Pulmonary artery endothelial cell (primary cell): ENCODE measurements at regions not wholly inside any gene's neighbourhood (a gene's known extent, or its start where the extent isn't known, plus 50 kb on each side); places are given as distances from the start of the nearest gene placed in this dataset.
"Not testable (repeated sequence)": the region's sequence is repeated elsewhere in the genome, so short reads cannot be mapped to it uniquely, and the experiment has no call there.

ENCODE experiments used
- DNase-seq: peaks from one replicate; pipeline ENCODE4 v3.0.0-alpha.2; 2011; ENCODE audit warnings: low read depth, low spot score

DNA sequence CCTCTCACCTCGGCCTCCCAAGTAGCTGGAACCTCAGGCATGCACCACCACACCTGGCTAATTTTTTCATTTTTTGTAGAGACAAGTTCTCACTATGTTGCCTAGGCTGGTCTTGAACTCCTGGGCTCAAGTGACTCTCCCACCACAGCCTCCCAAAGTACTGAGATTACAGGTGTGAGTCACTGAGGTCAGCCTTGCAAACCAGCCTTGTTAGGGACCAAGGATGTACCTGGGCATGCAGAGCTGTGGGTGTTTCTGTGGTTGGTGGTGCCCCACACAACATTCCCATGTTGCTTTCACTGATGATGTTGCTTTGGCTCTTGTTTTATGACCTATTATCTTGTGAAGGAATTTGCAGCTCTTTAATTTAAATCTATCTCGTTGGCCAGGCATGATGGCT lies 54.8 kb downstream of the OTUD1 start:
- DNase-seq, result no peak

DNA sequence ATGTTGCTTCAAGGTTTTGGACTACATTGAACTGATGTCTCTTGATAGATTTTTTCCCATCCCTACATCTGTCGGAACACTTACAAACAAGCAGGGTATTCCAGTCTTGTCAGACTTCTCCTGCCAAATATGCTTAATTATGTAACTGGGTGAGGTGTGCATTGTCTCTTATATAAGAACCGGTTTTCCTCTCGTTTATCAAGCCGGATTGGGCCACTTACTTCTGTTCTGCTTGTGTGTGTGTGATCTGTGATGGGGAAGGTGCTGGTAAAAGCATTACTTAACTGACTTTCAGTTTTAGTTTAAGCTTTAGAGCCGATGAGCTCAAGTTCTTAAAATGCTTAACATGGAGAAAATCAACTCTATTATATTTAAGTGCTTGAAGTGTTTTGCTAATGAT lies 57.9 kb downstream of the OTUD1 start:
- DNase-seq, result no peak

DNA sequence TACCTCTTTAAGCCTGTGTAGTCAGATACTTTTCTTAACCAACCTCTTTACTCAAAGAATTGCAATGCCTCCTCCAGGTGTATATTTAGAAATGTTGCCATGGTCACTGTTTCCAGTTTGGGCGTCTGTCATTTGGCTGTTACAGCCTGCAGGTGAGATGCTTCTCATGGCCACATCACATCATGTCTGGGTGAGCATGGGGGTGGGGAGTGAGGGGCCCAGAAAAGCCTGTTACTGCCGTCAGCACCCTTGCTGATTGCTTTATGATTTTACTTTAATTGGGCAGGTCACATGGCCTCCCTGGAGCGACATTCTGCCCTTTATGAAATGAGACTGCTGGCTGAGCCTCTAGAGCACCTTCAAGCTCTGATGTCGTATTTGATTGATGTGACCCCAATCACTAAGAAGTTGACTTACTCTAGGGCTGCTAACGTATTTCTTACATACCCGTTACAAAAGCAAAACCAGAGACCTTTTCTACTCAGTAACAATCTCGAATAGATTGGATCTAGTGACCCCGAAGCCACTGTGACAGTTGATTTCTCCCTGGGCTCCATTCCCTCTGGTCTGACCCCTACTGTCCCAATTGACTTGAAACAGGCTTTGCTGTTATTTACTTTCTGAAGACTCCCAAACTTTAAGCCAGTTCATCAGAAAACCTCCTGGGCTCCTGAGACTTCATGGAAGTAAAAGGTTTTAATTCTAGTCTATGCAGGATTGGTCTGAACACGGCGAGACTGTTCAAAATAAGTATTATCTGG lies 60.7 kb downstream of the OTUD1 start:
- DNase-seq, result no peak

DNA sequence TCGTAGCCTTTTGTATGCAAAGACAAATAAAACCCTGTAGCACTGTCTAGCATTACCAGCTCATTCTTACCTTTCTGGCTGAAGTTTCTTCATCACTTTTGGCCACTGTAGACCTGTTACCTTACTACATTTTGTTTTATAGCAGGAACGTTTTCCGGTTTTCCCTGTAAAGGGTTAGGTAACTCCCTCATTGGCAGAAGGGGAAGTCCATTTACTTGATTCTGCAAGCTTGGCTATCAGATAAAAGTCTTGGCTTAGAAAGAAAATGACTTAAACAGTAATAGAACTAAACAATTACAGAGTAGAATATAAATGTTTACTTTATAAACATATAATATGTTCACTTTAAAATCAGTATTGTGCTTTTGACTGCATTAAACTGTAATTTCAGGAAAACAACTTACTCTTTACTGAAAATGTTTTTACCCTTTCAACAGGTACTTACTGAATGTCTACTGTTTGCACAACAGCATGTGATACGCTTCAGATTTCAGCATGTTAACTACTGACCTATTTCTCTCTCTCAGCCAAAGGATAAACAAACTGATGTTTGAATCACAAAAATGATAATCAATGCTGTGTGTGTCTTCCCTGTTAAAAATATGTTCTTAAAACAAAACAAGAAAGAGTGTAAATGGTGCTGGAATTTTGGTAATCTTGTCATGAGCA lies 67.1 kb downstream of the OTUD1 start:
- no peak for DNase-seq

DNA sequence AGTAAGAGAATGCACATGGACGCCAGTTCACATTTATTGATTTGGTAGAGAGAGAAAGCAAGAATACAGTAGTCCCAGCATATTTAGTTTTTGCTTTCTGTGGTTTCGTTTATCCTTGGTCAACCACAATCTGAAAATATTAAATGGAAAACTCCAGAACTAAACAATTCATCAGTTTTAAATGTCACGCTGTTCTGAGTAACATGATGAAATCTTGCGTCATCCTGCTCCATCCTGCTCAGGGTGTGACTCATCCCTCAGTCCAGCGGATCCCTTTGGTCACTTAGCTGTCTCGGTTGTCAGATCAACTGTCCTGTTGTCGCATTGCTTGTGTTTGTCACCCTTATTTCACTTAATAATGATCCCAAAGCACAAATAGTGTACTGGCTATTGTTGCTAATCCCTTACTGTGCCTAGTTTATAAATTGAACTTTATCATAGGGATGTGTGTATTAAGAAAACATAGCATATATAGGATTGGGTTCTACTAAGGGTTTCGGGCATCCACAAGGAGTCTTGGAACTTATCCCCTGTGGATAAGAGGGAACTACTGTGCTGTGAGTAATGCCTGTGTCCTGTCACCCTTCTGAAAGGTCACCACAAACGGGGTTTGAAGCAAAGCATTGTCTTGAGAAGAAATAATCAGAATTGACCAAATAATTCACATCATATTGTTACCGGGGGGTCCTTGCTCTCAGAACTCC lies 73.6 kb downstream of the OTUD1 start:
- no peak for DNase-seq

DNA sequence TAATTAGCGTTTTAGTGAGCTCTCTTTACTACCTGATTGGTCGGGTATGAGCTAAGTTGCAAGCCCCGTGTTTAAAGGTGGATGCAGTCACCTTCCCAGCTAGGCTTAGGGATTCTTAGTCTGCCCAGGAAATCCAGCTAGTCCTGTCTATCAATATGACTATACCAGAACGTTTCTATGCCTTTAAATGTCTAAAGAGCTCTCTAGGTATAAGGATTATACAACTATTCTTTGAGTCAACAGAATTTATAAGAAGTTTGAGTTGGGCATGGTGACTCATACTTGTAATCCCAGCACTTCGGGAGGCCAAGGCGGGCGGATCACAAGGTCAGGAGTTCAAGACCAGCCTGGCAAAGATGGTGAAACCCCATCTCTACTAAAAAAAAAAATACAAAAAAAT lies 74.7 kb downstream of the OTUD1 start:
- DNase-seq, result not testable (repeated sequence)

DNA sequence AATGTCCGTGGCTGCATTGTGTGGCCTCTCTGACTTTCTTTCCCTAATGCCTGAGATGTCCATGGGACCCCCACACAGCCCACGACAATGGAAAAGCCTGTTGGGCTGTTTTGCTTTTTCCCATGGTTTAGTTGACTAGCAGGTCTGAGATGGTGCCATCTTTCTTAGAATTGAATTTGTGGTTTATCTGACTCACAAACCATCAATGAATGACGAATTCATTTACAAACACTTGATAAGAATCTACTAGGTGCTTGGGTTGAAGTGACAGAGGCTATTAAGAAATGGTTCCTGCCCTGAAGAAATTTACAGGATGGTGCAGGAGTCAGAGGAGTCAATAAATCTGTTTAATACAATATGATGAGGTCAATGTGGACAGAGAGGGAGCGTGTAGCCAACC lies 75.4 kb downstream of the OTUD1 start:
- no peak for DNase-seq

DNA sequence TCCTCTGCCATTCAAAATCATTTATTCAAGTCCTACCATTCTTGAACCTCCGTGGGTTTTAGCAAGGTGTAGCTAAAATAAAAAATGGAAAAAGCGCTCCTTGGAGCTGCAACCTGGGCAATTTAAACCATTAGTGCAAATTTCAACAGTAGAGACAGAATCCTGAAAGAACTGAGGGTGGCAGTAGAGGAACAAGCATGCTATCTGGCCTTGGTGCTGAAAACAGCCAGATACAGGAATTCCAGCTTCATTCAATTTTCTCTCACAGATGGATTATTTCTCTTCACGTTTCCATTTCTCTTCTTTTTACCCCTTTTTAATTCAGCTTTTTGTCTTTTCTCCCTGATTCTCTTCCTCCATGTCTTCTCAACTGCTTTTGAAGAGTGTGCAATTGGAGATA lies 77.7 kb downstream of the OTUD1 start:
- DNase-seq, result no peak

DNA sequence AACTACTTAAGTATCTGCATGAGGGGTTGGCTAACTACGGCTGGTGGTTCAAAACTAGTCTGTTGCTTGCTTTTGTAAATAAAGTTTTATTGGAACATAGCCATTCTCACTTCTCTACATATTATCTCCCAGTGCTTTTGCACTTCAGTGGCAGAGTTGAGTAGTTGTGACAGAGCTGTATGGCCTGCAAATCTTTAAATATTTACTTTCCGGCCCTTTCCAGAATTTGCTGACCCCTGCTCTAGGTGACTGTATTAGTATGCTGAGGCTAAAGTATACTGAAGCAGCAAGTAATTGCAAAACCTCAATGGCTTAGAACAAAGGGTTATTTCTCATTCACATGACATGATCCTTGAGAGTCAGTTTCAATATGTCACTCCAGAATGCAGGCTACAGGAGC lies 78.3 kb downstream of the OTUD1 start:
- no peak for DNase-seq

DNA sequence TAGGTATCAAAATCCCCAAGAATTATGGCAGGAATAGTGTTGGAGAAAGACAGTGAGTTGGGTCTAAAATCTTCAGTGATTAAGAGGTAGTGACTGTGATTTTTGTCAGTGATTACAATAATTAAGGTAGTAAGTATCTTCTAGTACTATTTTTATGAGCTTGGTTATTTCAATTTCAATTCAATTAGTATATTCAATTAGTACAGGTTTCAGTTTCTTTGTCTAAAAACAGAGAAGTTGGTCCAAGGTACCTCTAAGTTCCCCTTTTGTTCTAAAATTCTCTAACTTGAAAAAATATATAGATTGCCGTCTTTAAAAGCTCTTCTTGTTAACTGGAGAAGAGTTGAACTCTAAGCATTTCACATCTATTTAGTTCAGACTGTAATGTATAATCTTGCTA lies 82.9 kb downstream of the OTUD1 start:
- DNase-seq, result no peak

DNA sequence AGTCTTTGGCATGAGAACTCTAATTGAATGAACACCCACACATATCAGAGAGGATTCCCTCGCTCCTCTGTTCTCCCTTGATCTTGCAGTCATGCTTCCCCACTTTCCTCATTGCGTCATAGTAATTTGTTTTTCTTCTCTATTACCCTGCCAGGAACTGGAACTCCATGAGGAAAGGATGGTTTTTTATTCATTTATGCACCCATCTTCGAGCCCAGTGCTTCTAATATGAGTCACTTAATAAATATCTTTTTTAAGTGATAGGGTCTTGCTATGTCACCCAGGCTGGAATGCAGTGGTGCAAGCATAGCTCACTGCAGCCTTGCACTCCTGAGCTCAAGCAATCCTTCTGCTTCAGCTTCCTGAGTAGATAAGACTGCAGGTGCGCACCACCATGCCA lies 83.5 kb downstream of the OTUD1 start:
- DNase-seq, result no peak

DNA sequence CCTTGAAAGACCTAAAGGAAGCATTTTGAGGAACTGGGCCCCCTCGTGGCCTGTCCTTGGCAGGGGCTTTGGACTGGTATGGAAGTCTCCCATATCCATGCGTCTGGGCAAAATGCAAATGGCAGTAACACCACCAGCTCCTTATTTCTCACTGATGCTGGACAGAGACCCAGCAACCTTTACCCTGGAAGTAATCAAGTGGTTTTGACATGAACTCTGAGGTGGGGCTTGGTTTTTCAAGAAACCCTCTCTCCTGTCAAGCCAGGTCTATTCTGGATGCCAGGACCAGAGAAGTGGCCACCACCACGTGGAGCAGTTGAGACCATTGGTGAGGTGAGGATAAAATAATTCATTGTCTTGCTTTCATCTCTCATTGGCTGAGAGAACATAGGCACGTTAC lies 84.4 kb downstream of the OTUD1 start:
- no peak for DNase-seq

DNA sequence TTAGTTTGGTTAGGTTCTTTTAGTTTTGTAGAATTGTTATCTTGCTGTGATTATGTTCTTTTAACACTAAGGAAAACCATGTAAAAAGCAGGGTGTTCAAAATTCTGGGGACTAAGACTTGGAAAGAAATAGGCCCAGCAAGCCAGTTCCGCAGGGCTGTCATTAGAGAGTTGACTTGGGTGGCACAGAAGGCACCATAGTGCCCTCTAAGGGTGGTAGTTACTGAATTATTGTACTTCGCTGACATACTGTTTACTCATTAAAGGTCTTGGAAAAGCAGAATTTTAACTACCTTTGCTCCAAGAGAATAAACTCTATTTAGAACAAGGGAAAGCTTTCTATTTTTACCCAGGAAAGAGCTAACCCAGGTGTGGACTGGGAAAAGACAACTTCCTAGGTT lies 86.5 kb downstream of the OTUD1 start:
- no peak for DNase-seq

DNA sequence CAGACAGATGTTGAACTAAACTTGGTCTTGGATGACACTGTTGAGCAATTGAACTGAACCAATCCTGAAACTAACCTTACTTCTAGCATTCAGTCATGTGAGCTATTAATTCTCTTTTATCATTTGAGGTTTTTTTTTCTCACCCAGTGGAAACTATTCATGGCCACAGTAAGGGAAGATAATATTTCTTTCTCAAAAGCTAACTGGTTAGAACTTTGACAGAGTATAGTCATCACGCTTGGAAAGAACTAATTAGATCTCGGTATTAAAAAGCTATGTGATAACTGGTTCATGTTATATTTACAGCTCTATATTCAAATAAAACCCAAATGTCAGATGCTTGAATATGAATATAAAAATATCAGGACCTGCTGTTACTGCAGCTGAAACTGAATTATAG lies 89.5 kb downstream of the OTUD1 start:
- DNase-seq, result no peak

DNA sequence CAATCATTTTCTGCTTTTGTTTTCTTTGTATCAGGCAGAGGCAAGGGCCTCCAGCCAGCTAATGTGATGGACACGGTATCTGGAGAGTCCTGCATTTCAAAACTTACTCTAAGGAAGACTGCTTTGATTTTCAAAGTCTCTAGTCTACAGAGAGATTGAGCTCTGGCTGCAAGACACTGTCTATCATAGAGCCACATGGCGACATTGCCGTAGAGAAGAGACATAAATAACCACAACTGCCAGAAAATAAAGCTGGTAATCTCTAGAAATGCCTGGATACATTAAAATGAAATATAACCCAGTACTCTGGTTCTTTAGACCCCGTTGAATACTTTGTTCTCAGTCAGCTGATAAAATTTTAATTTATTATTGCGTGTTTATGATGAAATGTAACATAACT lies 90.8 kb downstream of the OTUD1 start:
- DNase-seq, result no peak

DNA sequence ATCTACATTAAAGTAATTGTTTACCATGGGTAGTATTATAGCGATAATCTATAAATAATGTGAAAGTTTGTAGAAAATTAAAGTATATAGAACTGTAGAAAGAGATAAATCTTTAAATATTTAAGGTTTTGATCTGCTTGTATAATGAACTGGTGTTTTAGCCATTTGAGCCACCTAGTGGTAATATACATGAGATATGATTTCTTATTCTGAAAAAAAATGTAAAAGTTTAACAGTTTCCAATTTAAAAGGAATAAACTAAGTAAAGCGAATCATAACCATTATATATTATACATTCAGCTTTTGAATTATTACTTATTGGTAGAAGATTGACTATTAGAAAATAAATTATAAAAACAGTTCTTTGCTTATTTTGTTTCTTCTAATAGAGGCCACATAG lies 91.2 kb downstream of the OTUD1 start:
- no peak for DNase-seq

DNA sequence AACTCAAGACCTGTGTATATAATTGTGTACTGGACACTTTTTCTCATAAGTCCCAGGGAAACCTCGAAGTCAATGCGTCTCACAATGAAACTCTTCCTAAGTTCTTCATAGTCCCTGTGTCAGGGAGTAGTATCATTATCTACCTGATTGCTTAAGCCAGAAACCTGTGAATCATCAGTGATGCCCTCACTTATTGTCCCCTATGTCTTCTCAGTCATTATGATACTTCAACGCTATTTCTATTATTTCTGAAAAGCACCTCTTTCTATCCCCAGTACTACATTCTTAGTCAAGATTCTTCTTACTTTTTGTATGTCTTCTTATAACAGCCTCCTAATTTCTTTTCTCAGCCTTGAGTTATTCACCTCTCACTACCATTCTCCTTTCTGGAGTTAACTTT lies 94.3 kb downstream of the OTUD1 start:
- DNase-seq, result no peak

DNA sequence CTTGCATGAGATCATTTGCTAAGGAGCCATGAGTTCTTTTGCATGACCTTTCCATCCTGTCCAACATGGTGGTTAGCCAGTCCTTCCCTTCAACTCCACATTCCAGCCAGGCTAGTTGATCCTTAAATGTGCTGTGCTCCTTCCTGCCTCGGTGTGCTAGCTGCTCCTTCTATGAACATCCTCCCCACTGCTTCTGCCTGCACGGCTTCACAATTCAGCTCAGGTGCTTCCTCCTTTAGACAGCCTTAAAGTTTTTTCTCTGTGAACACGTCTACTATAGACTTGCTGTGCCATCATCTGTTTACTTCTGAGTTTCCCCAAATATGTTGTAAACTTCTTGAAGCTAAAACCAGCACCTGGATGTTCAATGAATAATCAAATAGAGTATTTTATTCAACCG lies 95.5 kb downstream of the OTUD1 start:
- DNase-seq, result no peak

DNA sequence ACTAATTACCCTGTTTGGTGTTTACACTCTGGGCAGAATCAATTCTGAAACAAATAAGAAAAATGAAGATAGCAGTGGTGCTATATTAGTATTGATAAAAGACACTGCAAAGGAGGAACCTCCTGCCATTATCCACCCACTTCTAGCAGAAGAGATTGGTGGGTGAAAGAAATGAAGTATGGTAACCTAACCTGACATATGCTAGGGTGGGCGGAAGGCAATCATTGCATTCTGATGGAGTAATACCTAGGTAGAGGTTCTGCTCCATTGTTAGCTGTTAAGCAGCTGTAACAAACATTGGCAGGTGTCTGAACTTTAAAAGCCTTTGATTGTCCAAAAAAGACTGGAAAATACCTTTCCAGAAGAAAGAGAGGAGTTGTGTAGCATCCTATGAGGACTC lies 95.9 kb downstream of the OTUD1 start:
- no peak for DNase-seq

DNA sequence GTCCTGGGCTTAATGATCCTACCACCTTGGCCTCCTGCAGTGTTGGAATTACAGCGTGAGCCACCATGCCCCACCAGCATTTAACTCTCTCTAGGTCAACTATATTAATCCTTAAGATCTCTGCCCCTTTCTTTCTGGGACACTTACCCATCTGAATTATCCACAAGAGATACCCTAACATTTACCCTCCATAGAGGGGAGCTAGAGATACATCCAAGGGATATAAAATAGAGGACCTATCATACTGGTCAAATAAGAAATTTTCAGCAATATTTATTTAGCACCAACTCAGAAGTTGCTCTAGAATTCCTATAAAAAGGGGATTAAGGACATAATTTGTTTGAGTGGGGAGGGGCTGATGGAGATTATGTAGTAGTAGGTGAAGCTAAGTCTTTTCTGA lies 96.5 kb downstream of the OTUD1 start:
- DNase-seq, result no peak

DNA sequence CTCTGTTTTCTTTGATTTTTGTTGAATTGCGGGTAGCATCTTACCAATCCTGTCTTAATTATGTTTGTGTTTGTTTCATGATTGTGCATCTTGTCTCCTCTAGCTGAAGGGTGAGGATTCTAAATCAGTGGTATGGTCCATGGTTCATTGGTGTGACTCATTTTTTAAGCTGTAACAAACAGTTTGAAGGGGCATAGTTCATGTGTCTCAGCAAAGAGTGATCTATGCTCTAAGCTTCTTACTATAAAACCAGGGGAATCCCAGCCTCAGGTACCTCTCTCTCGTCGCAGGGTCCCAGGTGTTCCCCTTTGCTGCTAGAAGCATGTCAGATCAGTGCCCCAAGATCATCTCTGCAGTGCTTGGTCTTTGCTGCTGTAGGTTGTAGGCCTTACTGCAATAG lies 100.1 kb downstream of the OTUD1 start:
- DNase-seq, result no peak

DNA sequence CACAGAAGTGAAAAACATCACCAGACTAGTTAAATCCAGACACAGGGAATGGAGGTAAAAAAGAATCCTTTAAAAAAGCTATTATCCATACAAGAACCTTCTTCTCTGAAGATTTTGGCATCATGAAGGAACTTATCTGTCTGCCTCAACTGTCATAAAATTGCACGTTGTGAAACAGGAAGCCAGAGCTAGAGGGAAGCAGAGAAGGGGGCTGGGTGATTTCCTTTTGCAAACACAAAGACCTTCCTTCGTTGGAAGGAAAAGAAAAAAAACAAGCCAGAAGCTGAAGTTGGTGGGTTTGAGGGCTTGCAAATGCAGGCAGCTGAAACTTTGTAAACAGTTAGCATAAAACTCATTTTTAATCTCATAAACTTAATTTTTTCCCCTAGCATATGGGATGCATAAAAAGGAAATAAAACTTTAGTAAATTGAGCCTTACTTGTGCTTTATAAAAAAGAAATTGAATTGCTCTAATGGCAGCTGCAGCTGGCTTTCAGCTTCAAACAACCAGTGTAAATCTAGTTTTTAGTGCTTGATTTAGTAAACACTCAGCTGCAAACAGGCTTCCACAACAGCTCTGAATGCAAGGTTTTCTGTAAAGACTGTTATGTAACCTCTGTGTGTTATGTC lies 101.6 kb downstream of the OTUD1 start:
- DNase-seq, result no peak
